Mesenchymal stem cell (in vitro differentiated cells and primary cell): ENCODE measurements at regions not wholly inside any gene's neighbourhood (a gene's known extent, or its start where the extent isn't known, plus 50 kb on each side); places are given as distances from the start of the nearest gene placed in this dataset.

Source experiments
- DNase-seq: peaks from one replicate; pipeline ENCODE4 v3.0.0-alpha.2; 2013
- H2AFZ ChIP-seq: one replicate; pipeline ENCODE4 v1.6.1; 2013; ENCODE audit warnings: low read depth, mild to moderate bottlenecking, control low read depth, inconsistent platforms, low read length, moderate library complexity
- H2AK5ac ChIP-seq: 2 replicates; pipeline ENCODE4 v1.6.1; 2013; ENCODE audit warnings: low read length, moderate library complexity, mild to moderate bottlenecking, inconsistent platforms; ENCODE audit not compliant: severe bottlenecking
- H2BK120ac ChIP-seq: one replicate; pipeline ENCODE4 v1.6.1; 2013; ENCODE audit warnings: low read depth, mild to moderate bottlenecking, inconsistent platforms, low read length, moderate library complexity
- H2BK12ac ChIP-seq, 2 experiments: one replicate each; pipeline ENCODE4 v1.6.1; 2013; ENCODE audit warnings: inconsistent platforms in 2 of 2, low read length in 2 of 2, mild to moderate bottlenecking in 2 of 2, moderate library complexity in 2 of 2, control low read depth in 1 of 2
- H2BK15ac ChIP-seq: one replicate; pipeline ENCODE4 v1.6.1; 2013; ENCODE audit warnings: mild to moderate bottlenecking, low read depth, inconsistent platforms; ENCODE audit not compliant: poor library complexity, severe bottlenecking
- H2BK5ac ChIP-seq: 2 replicates; pipeline ENCODE4 v1.6.1; 2013; ENCODE audit warnings: low read depth, mild to moderate bottlenecking, low read length, control low read depth, inconsistent platforms; ENCODE audit not compliant: poor library complexity, severe bottlenecking
- H3K14ac ChIP-seq, 2 experiments: one replicate each; pipeline ENCODE4 v1.6.1; 2013; ENCODE audit warnings: inconsistent platforms in 2 of 2, low read length in 2 of 2, control low read depth in 1 of 2, mild to moderate bottlenecking in 1 of 2, moderate library complexity in 1 of 2
- H3K18ac ChIP-seq, 2 experiments: one replicate each; pipeline ENCODE4 v1.6.1; 2013; ENCODE audit warnings: inconsistent platforms in 2 of 2, low read length in 2 of 2, control low read depth in 1 of 2, low read depth in 1 of 2, mild to moderate bottlenecking in 1 of 2
- H3K23ac ChIP-seq, 2 experiments: one replicate each; pipeline ENCODE4 v1.6.1; 2013; ENCODE audit warnings: inconsistent platforms in 2 of 2, low read length in 2 of 2, mild to moderate bottlenecking in 2 of 2, moderate library complexity in 2 of 2, control low read depth in 1 of 2
- H3K27ac ChIP-seq: 2 replicates; pipeline ENCODE4 v1.5.1; 2013; ENCODE audit warnings: mild to moderate bottlenecking, moderate library complexity, low read length, control low read depth, inconsistent platforms; ENCODE audit not compliant: poor library complexity, severe bottlenecking
- H3K27me3 ChIP-seq, 2 experiments: 2 replicates each; pipeline versions ENCODE4 v1.6.1 to v1.7.0; 2013; ENCODE audit warnings: low read length in 2 of 2, mild to moderate bottlenecking in 2 of 2, moderate library complexity in 2 of 2, control low read depth in 1 of 2, inconsistent platforms in 1 of 2; ENCODE audit not compliant: control insufficient read depth in 1 of 2, insufficient read depth in 1 of 2
- H3K36me3 ChIP-seq, 2 experiments: 2 replicates each; pipeline versions ENCODE4 v1.6.1 to v1.7.0; 2013; ENCODE audit warnings: low read length in 2 of 2, control low read depth in 1 of 2, inconsistent platforms in 1 of 2, low read depth in 1 of 2, mild to moderate bottlenecking in 1 of 2; ENCODE audit not compliant: insufficient read depth in 2 of 2, control insufficient read depth in 1 of 2
- H3K4ac ChIP-seq, 2 experiments: one replicate each; pipeline ENCODE4 v1.6.1; 2013; ENCODE audit warnings: inconsistent platforms in 2 of 2, low read length in 2 of 2, mild to moderate bottlenecking in 2 of 2, moderate library complexity in 2 of 2, control low read depth in 1 of 2, low read depth in 1 of 2
- H3K4me1 ChIP-seq: 2 replicates; pipeline ENCODE4 v1.6.1; 2013; ENCODE audit warnings: low read depth, low read length, control low read depth; ENCODE audit not compliant: control insufficient read depth, insufficient read depth
- H3K4me2 ChIP-seq: 2 replicates; pipeline ENCODE4 v1.6.1; 2013; ENCODE audit warnings: low read length, mild to moderate bottlenecking, inconsistent platforms; ENCODE audit not compliant: poor library complexity, severe bottlenecking
- H3K4me3 ChIP-seq, 2 experiments: 2 replicates each; pipeline versions ENCODE4 v1.5.1 to v1.7.0; 2013; ENCODE audit warnings: low read length in 2 of 2, mild to moderate bottlenecking in 2 of 2, control low read depth in 1 of 2, low read depth in 1 of 2; ENCODE audit not compliant: insufficient read depth in 1 of 2
- H3K79me1 ChIP-seq: replicated peaks from 2 replicates; pipeline ENCODE4 v1.6.1; 2013; ENCODE audit warnings: mild to moderate bottlenecking, control low read depth, low read length, inconsistent platforms; ENCODE audit not compliant: poor library complexity, severe bottlenecking
- H3K9ac ChIP-seq: 2 replicates; pipeline ENCODE4 v1.7.0; 2013; ENCODE audit warnings: mild to moderate bottlenecking, low read length, moderate library complexity
- H3K9me3 ChIP-seq: 2 replicates; pipeline ENCODE4 v1.7.0; 2013; ENCODE audit warnings: mild to moderate bottlenecking, low read length; ENCODE audit not compliant: control insufficient read depth
- H4K8ac ChIP-seq: one replicate; pipeline ENCODE4 v1.6.1; 2013; ENCODE audit warnings: inconsistent platforms, mild to moderate bottlenecking, low read length, moderate library complexity
- H4K91ac ChIP-seq: one replicate; pipeline ENCODE4 v1.6.1; 2013; ENCODE audit warnings: mild to moderate bottlenecking, low read length, inconsistent platforms
- WGBS: methylation state at CpG from one replicate; pipeline ENCODE4 v1.1.7; 2013; ENCODE audit warnings: mixed read lengths; 5-methylcytosine and 5-hydroxymethylcytosine counted together

GRCh38 chr9:75602060-75602459, 288.4 kb upstream of the PCSK5 start:
- Histone ChIP-seq H3K36me3 (no peaks in the 10 kb centered on the region), H2AFZ (no peak overlapping the region), H3K18ac (no peak overlapping the region), H4K91ac (no peak overlapping the region), H3K14ac (no peak overlapping the region), H3K23ac (no peak overlapping the region), H3K4ac (no peak overlapping the region), H3K9me3 (no peaks in the 10 kb centered on the region), H2BK15ac (no peak overlapping the region), H3K27me3 (no peaks in the 10 kb centered on the region), H3K4me1 (no peaks in the 10 kb centered on the region), H2AK5ac (no peak overlapping the region), H3K9ac (no peak overlapping the region), H2BK120ac (no peak overlapping the region), H4K8ac (no peak overlapping the region), H2BK5ac (no peak overlapping the region), H3K79me1 (no peaks in the 10 kb centered on the region), H2BK12ac (no peak overlapping the region), H3K4me3 (no peak overlapping the region), H3K27ac (no peak overlapping the region), H3K4me2 (no peak overlapping the region)
- 87% methylated on average over 3 of the region's 4 CpGs for WGBS
- no peak for DNase-seq

GRCh38 chr9:75604661-75605060, 285.8 kb upstream of the PCSK5 start:
- no peak overlapping the region for H2AFZ ChIP-seq
- no peak overlapping the region for H3K18ac ChIP-seq
- H3K9me3 ChIP-seq, result no peaks in the 10 kb centered on the region
- no peak overlapping the region for H2BK12ac ChIP-seq
- no peaks in the 10 kb centered on the region for H3K79me1 ChIP-seq
- no peak overlapping the region for H4K91ac ChIP-seq
- H2AK5ac ChIP-seq, result no peak overlapping the region
- H2BK15ac ChIP-seq, result no peak overlapping the region
- H3K4me2 ChIP-seq, result no peak overlapping the region
- no peaks in the 10 kb centered on the region for H3K4me1 ChIP-seq
- H3K36me3 ChIP-seq, result no peaks in the 10 kb centered on the region
- H2BK5ac ChIP-seq, result no peak overlapping the region
- H3K27ac ChIP-seq, result no peak overlapping the region
- 55% methylated on average over 2 of the region's 2 CpGs for WGBS
- H4K8ac ChIP-seq, result no peak overlapping the region
- DNase-seq, result no peak
- no peak overlapping the region for H3K14ac ChIP-seq
- no peak overlapping the region for H3K23ac ChIP-seq
- no peaks in the 10 kb centered on the region for H3K27me3 ChIP-seq
- no peak overlapping the region for H3K9ac ChIP-seq
- no peak overlapping the region for H2BK120ac ChIP-seq
- H3K4ac ChIP-seq, result no peak overlapping the region
- no peak overlapping the region for H3K4me3 ChIP-seq

GRCh38 chr9:75607521-75607920, 283.0 kb upstream of the PCSK5 start:
- no peak overlapping the region for H3K27ac ChIP-seq
- no peak for DNase-seq
- no peak overlapping the region for H4K91ac ChIP-seq
- H3K4me2 ChIP-seq, result no peak overlapping the region
- no peak overlapping the region for H3K14ac ChIP-seq
- H3K79me1 ChIP-seq, result no peaks in the 10 kb centered on the region
- no peak overlapping the region for H4K8ac ChIP-seq
- no peak overlapping the region for H2AFZ ChIP-seq
- H3K4me3 ChIP-seq, result no peak overlapping the region
- H2BK12ac ChIP-seq, result no peak overlapping the region
- H3K9ac ChIP-seq, result no peak overlapping the region
- H2AK5ac ChIP-seq, result no peak overlapping the region
- no peak overlapping the region for H2BK120ac ChIP-seq
- no peaks in the 10 kb centered on the region for H3K4me1 ChIP-seq
- no peak overlapping the region for H2BK5ac ChIP-seq
- no peaks in the 10 kb centered on the region for H3K36me3 ChIP-seq
- no peak overlapping the region for H2BK15ac ChIP-seq
- H3K4ac ChIP-seq, result no peak overlapping the region
- H3K27me3 ChIP-seq, result no peaks in the 10 kb centered on the region
- H3K23ac ChIP-seq, result no peak overlapping the region
- H3K9me3 ChIP-seq, result no peaks in the 10 kb centered on the region
- WGBS, result 79% methylated on average over 2 of the region's 2 CpGs
- no peak overlapping the region for H3K18ac ChIP-seq

GRCh38 chr9:75609401-75609800, 281.1 kb upstream of the PCSK5 start:
- Histone ChIP-seq H2BK12ac (no peak overlapping the region), H2BK5ac (no peak overlapping the region), H3K4me1 (no peaks in the 10 kb centered on the region), H3K18ac (no peak overlapping the region), H3K23ac (no peak overlapping the region), H3K79me1 (no peaks in the 10 kb centered on the region), H3K4me2 (no peak overlapping the region), H4K8ac (no peak overlapping the region), H2AK5ac (no peak overlapping the region), H2BK15ac (no peak overlapping the region), H2BK120ac (no peak overlapping the region), H3K36me3 (no peaks in the 10 kb centered on the region), H2AFZ (no peak overlapping the region), H4K91ac (no peak overlapping the region), H3K14ac (no peak overlapping the region), H3K9ac (no peak overlapping the region), H3K27ac (no peak overlapping the region), H3K4me3 (no peak overlapping the region), H3K27me3 (no peaks in the 10 kb centered on the region), H3K9me3 (no peaks in the 10 kb centered on the region), H3K4ac (no peak overlapping the region)
- DNase-seq, result no peak
